ENCODE measurements at regions not wholly inside any gene's neighbourhood (a gene's known extent, or its start where the extent isn't known, plus 50 kb on each side); places are given as distances from the start of the nearest gene placed in this dataset.
A peak's percentile ranks its signal among the peaks of the same experiment; 100 is the strongest.
"Not testable (repeated sequence)": the region's sequence is repeated elsewhere in the genome, so short reads cannot be mapped to it uniquely, and the experiment has no call there.

DNA sequence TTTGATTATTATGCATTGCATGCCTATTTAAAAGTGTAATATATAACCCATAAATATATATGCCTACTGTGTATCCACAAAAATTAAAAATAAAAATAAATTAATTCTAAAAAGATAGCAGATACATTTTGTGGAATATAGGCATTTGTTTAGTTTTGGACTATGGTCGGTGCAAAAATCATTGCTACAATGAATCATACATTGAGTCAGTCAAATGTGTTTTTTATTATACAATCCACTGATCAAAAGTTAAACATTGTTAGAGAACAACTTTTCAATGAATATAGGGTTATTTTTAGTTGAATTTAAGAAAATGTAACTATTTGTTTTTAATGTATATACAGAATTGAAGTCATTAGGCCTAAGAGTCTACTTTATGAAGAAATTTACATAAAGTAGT lies 885.9 kb downstream of the EFNA5 start:
- DNase-seq: peak; percentile 32

DNA sequence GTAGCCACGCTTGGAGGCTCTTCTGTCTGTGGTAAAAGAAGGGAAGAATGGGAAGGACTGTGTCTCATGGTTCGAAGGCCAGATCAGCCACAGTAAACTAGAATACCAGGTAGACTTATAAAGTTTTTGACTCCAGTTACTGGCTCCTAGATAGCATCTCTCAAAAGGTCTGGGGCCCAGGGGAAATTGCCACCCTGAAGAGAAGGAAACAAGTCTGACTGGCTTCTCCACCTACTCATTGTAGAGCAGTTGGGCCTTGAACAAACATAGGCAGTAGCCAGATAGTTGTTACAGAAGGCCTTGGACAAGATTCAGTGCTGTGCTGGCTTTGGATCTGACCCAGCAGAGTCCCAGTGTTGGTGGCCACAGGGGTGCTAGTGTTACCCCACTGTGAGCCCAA lies 890.4 kb downstream of the EFNA5 start:
- DNase-seq: no peak

DNA sequence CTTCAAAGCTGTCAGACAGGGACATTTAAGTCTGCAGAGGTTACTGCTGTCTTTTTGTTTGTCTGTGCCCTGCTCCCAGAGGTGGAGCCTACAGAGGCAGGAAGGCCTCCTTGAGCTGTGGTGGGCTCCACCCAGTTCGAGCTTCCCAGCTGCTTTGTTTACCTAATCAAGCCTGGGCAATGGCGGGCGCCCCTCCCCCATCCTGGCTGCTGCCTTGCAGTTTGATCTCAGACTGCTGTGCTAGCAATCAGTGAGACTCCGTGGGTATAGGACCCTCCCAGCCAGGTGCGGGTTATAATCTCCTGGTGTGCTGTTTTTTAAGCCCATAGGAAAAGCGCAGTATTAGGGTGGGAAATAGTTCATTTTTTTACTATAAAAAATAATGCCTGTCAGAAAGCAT lies 894.2 kb downstream of the EFNA5 start:
- not testable (repeated sequence) for DNase-seq

DNA sequence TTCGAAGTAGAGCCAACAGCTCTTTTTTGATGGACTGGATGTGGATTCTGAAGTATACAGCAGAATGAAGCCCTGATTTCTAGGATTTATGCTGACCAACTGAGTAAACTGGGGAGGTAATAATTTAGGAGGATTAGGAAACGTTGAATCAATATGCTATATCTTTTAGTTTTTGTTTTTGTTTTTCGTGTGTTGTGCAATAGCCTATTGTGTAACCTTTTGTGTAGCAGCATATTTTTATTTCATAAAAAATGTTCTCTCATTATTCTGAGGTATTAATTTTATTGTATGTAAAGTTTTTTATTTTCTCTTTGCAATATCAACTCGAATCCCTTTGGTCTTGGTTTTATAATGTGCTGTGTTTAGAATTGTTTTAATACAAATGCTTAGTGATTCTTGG lies 902.3 kb downstream of the EFNA5 start:
- no peak for DNase-seq

DNA sequence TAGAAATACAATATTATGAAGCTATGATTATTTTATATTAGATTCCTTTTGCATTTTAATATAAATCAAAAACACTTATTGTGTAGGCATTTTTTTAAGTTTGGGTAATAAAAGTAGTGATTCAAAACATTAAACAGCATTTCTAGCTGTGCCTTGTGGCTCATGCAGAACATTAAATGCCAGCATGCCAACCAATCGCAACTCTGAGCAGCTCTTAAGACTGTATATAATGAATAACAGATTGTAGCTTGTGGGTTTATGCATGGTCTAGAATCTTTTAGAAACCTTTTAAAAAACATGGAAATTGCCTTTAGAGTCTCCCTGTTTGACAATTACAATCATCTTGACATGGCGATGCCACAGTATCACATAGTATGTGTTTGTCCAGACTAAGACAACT lies 903.8 kb downstream of the EFNA5 start:
- peak; percentile 41 for DNase-seq

DNA sequence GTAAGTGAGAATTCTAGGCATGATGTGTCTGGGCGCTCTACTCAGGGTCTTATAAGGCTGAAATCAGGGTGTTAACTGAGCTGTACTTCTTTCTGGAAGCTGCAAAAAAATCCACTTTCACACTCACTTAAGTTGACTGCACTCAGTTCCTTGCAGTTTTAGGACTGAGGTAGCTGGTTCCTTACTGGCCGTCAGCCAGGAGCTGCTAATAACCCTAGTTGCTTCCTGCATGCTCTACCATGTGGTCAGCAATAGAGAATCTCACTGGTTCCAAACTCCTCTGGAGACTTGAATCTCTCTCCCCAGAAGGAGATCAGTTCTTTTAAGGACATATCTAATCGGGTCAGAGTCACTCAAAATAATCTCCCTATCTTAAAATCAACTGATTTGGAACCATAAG lies 911.2 kb downstream of the EFNA5 start:
- DNase-seq: peak; percentile 55

DNA sequence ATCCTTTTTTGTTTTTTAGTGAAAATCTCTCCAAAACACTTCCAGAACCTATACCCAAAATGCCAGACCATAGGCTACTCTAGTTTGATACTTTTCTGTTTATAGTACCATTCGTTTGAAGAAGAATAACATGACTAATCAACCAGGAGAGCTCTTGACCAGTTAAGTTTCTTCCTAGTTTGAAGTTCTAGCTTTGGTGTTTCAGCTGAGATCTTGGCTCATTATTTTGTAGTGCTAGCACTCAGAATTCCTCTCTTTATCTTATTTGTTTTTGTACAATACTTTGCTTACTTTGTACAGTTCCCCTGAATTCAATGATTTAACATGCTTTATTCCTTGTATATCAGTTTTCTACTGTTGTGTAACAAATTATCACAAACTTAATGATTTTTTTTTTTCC lies 911.6 kb downstream of the EFNA5 start:
- DNase-seq: no peak

DNA sequence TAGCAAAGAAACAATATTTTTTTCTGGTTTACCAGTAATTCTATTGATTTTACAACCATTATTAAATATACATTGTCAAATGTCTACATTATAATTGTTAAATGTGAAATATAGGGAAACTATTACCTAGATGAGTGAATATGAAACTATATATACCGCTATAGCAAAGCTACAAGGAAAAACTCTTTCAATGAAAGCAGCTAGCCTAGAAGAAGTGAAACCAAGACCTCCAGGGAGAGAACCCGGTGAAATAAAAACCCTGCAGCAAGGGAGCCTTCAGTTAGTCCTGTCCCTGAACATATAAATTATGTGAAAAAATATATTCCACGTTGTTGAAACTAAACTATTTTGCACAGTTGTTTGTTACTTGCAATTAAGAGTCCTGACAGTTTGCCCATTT lies 913.1 kb downstream of the EFNA5 start:
- DNase-seq: no peak

DNA sequence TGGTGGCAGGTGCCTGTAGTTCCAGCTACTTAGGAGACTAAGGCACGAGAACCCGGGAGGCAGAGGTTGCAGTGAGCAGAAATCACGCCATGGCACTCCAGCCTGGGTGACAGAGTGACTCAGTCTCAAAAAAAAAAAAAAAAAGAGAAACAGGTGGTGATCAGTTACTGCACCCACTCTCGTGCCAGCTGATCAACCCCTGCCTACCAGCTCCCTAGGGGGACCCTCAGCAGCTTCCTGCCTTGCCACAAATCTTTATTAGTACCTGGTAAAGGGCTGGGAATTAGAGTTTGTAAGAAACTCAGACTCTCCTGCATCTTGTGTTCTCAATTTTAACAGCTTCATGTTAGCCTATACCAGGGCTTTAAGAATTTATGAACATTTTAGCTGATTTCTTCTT lies 914.9 kb downstream of the EFNA5 start:
- DNase-seq: no peak

DNA sequence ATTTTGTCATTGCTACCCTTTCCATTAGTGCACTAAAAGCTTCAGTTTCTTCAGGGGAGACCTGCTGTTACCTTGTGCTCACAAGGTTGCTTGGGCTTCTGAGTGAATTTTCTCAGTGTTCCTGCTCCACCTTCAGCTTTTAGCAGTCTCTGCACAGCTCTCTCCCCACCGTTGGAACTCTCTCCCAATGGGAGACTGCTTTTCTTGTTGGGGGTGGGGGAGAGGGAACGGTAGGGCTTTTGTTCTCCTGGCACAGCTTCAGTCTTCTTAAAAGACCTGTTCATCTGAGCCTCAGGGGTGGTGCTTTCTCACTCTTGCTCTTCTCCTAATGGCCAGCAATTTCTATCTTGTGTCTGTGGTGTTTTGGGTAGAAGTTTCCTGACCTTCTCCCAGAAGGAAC lies 915.7 kb downstream of the EFNA5 start:
- no peak for DNase-seq

DNA sequence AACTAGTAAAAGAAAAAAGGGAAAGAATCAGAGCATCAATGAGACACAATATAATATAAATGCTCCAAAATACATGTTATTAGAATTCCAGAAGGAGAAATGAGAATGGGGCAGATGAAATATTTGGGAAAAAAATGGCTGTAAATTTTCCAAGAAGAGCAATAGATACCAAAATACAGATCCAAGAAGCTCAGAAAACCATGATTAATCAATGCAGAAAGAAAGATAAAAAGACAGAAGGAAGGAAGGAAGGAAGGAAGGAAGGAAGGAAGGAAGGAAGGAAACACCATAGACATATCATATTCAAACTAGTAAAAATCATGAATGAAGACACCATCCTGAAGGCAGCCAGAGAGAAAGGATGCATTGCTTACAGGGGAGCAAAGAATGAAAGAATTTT lies 920.9 kb downstream of the EFNA5 start:
- DNase-seq: no peak

DNA sequence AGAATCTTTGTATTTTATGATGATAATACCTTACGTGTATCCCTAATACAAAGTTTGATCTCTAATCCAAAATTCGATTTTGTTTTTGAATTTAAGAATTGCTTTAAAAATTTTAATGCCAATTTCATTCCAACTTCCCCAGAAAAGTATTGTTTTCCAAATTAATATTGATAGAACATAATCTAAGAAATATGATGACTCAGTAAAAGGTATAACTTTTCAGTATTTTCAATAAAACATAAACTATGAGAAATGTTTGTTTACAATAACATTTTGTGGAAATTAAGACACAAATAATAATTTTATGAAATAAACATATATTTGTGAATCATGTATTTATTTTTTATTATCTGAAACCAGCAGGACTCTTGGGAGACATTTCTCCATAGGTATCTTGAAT lies 931.6 kb downstream of the EFNA5 start:
- no peak for DNase-seq

DNA sequence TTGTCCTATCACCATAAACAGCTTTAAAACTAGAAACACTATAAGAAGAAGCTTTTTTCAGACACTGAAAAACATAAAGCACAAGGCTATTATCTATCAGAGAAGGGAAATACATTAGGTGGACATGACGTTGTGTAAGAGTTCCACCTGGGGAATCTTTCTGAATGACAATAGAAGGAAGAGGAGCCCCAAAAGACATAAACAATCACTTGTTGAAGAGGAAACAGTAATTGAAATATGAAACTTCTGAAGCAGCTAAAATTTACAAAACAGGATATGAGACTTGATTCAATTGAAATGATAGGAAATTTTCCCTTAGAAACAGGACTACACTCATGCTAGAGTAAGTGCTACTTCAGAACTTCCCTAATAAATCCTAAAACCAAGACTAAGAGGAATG lies 933.6 kb downstream of the EFNA5 start:
- no peak for DNase-seq

DNA sequence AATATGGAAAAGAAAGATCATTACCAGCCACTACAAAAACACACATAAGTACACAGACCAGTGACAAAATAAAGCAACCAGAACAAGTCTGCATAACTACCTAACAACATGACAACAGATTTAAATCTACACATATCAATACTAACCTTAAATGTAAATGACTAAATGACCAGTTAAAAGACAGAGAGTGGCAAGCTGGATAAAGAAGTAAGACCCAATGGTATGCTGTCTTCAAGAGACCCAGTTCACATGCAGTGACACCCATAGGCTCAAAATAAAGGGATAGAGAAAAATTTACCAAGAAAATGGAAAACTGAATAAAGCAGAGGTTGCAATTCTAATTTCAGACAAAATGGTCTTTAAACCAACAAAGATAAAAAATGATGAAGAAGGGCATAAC lies 938.1 kb downstream of the EFNA5 start:
- no peak for DNase-seq

DNA sequence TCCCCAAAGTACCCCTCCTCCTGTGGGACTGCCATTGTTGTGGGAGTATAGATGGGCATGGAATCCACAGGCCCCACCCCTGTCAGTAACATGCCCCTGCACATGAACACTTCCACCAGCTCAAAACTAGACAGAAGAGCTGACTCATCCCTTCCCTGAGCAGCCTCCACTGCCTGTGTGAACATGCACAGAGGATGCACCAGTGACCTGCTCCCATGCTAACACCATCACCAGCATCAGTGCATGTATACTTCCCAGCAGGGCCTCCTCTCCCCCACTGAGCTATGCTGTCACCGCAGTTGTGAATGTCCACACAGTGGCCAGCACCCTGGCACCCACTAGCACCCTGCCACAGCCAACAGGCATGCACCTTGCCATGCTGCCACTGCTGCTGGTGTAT lies 939.8 kb downstream of the EFNA5 start:
- no peak for DNase-seq

DNA sequence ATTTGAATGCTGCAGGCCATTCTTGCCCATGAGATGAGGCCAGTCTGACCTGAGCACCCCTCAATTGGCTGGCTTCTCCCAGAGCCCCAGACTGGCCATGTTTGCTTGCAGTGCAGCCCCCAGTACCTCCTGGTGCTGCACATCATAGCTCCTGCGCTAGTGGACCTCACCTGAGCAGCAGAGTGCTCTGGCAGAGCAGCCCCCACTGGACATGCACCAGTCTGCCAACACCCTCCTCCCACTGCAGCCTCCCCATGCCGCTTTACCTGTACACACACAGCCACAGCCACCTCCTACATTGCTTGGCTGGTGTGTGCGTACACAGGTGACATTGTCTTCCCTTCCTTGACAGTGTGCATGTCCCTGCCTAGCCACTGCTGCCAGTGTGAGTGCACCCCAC lies 940.2 kb downstream of the EFNA5 start:
- no peak for DNase-seq

DNA sequence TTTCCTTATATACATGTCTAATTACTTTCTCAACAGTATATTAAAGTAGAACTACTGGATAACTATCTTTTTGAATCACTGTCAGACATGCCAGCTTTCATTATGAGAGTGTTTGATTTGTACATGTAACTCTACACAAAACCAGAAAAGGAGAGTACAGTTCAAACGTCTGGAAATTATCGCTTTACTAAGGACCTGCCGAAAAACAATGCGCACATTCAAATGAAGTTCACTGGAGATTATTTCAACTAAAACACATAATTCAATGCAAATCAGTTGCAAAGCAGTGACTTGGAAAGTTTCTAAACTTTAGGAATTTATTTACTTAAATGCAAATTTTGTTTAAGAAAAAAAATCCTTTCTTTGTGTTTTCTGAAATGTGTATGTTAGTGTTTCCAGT lies 942.5 kb downstream of the EFNA5 start:
- DNase-seq: no peak

DNA sequence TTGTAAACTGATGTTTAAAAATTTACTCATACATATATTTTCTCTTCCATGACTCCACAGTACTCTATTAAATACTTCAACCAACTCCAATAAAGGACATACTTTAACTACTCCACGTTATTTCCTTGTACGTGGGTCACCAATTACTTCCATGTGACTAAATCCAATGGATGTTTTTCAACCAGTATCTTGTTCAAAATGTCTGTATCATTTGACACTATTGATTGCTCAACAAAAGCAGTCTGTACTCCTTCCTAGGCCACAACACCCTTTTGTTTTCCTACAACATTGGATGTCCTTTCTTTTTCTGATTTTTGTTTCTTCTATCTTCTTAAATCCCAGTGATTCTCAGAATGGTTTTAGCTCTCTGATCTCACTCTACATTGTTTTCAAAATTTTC lies 943.7 kb downstream of the EFNA5 start:
- no peak for DNase-seq

DNA sequence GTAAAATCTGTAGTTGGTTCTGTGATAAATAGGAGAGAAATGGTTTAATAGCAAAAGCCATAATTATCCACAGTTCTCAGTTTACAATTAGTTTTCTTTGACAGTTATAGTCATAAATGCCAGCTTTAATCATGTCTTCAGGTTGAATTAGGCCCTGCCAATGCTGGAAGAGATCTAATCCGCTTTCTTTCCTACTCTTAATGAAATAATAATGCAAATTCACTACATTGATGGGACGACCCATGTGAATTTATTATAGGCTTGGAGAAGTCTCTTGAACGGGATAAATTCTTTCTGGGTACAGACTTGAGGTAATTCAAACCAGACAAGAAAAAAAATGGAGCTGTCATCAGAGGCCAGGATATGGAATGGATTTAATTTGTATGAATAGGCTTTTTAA lies 950.4 kb downstream of the EFNA5 start:
- DNase-seq: no peak

DNA sequence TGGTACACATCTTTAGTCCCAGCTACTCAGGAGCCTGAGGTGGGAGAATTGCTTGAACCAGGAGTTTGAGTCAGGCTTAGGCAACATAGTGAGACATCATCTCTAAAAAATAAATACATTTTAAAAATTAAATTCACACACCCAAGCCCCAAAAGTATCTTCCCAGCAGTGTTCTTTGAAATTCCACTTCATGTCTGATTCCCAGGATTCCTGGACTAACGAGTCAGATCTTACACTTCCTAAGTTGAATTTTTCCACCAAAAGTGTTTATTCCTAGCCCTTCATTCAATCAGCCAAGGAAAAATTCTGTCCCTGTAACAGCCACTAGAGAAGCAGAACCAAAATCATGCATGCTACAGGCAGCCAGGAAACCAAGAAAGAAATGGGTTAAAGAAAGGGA lies 970.9 kb downstream of the EFNA5 start:
- peak; percentile 61 for DNase-seq

DNA sequence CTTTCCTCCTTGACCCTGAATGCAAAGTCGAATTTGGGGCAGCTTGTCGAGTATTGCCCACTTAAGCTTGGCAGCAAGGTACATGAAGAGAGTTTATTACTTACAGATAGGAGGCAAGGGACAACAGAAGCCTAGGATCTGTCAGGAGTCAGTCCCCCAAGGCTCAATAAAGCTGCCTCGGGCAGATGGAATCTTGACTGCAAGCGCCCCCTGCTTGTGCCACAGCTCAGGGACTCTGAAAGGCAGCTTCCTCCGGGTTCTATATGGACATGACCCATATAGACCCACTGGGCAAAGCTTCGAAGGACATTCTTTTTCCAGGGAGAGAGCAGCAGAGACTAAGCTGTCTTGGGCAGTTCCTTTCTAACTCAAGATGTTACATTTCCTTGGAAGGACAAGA lies 971.5 kb downstream of the EFNA5 start:
- no peak for DNase-seq

DNA sequence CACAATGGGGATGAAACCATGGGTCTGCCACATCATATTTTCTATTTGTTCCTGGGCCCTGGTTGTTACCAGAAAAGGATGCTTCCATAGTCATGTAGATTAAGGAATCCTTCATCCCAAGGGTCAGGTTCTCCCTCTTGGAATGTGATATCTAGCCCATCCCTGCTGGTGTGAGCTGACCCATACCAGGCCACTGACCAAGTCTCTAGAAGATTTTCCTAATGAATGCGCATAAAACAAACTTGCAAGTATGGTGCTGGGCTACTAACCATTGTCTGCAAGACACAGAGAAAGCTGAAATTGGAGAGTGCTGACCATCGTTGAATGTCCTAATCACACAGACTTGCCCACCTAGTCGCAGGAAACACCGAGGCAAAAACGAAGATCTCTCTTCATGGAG lies 972.6 kb downstream of the EFNA5 start:
- DNase-seq: no peak

DNA sequence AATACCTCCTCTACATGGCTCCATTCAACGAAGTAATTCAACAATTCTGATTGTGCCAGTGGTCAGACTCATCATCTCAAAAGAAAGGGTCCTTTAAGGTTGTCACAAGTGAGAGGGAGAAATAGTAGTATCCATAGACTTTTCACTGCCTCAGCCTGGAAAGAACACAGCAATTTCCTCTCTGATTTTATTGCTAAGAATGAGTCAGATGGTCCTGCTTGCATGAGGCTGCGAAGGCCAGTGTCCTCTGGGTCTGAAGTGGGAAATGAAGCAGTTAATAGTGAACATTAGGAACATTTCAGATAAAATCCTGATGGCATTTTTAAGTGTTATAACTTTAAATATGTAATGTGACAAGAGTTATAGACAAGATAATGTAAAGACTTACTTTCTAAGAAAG lies 979.0 kb downstream of the EFNA5 start:
- no peak for DNase-seq

DNA sequence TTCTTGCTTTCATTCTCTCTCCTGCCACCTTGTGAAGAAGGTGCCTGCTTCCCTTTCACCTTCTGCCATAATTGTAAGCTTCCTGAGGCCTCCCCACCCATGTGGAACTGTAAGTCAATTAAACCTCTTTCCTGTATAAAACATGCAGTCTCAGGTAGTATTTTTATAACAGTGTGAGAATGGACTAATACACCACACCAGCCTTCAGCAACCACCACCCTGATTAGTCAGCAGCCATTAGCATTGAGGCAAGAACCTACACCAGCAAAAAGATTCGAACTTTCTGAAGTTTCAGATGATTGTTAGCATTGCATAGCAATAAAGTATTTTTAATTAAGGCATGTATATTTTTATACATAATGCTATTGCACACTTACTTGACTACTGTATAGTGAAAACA lies 980.2 kb downstream of the EFNA5 start:
- DNase-seq: no peak

DNA sequence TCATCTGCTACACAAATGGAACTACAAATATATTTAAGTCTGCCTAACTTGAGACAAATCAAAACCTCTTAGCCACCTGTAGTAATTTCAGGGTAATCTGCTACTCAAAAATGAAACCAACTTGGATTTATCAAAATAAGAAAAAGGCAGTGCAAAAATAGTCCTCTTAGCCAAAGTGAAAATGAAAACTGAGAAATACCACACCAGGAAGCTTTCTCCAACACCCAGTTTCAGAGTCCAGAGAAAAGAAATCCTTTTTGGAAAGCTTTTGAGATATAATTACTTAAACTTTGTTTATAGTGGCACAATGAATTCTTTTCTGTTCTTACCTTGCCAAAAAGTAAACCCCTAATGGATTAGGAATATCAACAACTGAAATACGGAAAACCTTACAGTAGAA lies 990.4 kb downstream of the EFNA5 start:
- DNase-seq: no peak

DNA sequence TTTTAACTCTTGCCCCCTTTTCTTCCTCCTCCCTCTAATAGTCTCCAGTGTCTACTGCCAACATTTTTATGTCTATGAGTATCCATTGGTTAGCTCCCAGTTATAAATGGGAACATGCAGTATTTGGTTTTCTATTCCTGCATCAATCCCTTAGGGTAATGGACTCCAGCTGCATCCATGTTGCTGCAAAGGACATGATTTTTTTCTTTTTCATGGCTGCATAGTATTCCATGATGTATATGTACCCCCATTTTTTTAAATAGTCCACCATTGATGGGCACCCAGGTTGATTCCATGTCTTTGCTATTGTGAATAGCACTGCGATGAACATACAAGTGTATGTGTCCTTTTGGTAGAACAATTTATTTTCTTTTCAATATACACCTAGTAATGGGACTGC lies 993.7 kb downstream of the EFNA5 start:
- DNase-seq: no peak
